ENCODE measurements at regions not wholly inside any gene's neighbourhood (a gene's known extent, or its start where the extent isn't known, plus 50 kb on each side); places are given as distances from the start of the nearest gene placed in this dataset.
A peak's percentile ranks its signal among the peaks of the same experiment; 100 is the strongest.

- H3K36me3 Mint-ChIP-seq, result peaks cover 0 to 13% of the 10 kb centered on the region in 2 donors
- H3K4me3 Mint-ChIP-seq, result peak overlapping the region; percentile 43 to 89 (median 80)
- peaks cover 60 to 78% (median 70%) of the 10 kb centered on the region in 3 donors for H3K4me1 Mint-ChIP-seq
- no peak for ATAC-seq (ENCODE audit: low read depth in 2 of 2)
- no peaks in the 10 kb centered on the region for H3K27me3 Mint-ChIP-seq
- DNase-seq, result no peak
- H3K9me3 Mint-ChIP-seq, result peaks cover 0 to 10% (median 2%) of the 10 kb centered on the region in 7 donors
- H3K27ac Mint-ChIP-seq, result peak overlapping the region in 5 of 6 donors; percentile 64 to 97 (median 87)
These were observed 53.5 kb upstream of the TBC1D9 start for GRCh38 chr4:140809676-140810075.

GRCh38 chr4:140808256-140808655 lies 52.1 kb upstream of the TBC1D9 start:
- Mint-ChIP-seq H3K9me3 (peaks cover 0 to 10% (median 2%) of the 10 kb centered on the region in 7 donors), H3K4me1 (peaks cover 55 to 88% (median 70%) of the 10 kb centered on the region in 3 donors), H3K27ac (peak overlapping the region; percentile 71 to 95 (median 90)), H3K36me3 (peaks cover 0 to 13% of the 10 kb centered on the region in 2 donors), H3K27me3 (no peaks in the 10 kb centered on the region), H3K4me3 (peak overlapping the region in 6 of 8 donors; percentile 29 to 85 (median 76))
- DNase-seq (no peak), ATAC-seq (ENCODE audit: low read depth in 2 of 2) (peak; percentile 4 to 7)

- ATAC-seq (ENCODE audit: low read depth in 2 of 2) (peak; percentile 87 to 92), DNase-seq (peak; percentile 70)
- peak overlapping the region; percentile 29 to 87 (median 76) for H3K4me3 Mint-ChIP-seq
- H3K4me1 Mint-ChIP-seq, result peaks cover 57 to 94% (median 76%) of the 10 kb centered on the region in 3 donors
- peaks cover 0 to 13% of the 10 kb centered on the region in 2 donors for H3K36me3 Mint-ChIP-seq
- peak overlapping the region; percentile 51 to 95 (median 93) for H3K27ac Mint-ChIP-seq
- H3K9me3 Mint-ChIP-seq, result peaks cover 0 to 11% (median 2%) of the 10 kb centered on the region in 7 donors
- no peaks in the 10 kb centered on the region for H3K27me3 Mint-ChIP-seq
These were observed 51.5 kb upstream of the TBC1D9 start for GRCh38 chr4:140807491-140808252.

GRCh38 chr4:140806163-140806562 lies 50.0 kb upstream of the TBC1D9 start:
- H3K4me1 Mint-ChIP-seq, result peaks cover 54 to 98% (median 77%) of the 10 kb centered on the region in 3 donors
- H3K36me3 Mint-ChIP-seq, result peaks cover 0 to 13% of the 10 kb centered on the region in 2 donors
- H3K4me3 Mint-ChIP-seq, result peak overlapping the region in 7 of 8 donors; percentile 2 to 87 (median 72)
- peaks cover 0 to 14% (median 2%) of the 10 kb centered on the region in 7 donors for H3K9me3 Mint-ChIP-seq
- DNase-seq, result peak; percentile 18
- peak overlapping the region; percentile 77 to 98 (median 94) for H3K27ac Mint-ChIP-seq
- no peaks in the 10 kb centered on the region for H3K27me3 Mint-ChIP-seq
- peak in 1 of 2 donors; percentile 37 for ATAC-seq (ENCODE audit: low read depth in 2 of 2)
